ENCODE measurements at regions not wholly inside any gene's neighbourhood (a gene's known extent, or its start where the extent isn't known, plus 50 kb on each side); places are given as distances from the start of the nearest gene placed in this dataset.

GRCh38 chr3:152662157-152662556 is 172.8 kb upstream of the P2RY1 start:
- H3K36me3 ChIP-seq (ENCODE audit: insufficient read depth, insufficient read length, low read length), result no peaks in the 10 kb centered on the region
- no peaks in the 10 kb centered on the region for H3K4me1 ChIP-seq (ENCODE audit: insufficient read depth, insufficient read length)
- H3K9ac ChIP-seq (ENCODE audit: insufficient read length, low read depth), result no peak overlapping the region
- no peak for DNase-seq (ENCODE audit: low read depth, low spot score)
- peaks cover 45% of the 10 kb centered on the region for H3K9me3 ChIP-seq (ENCODE audit: insufficient read depth, low read length)
- H3K4me3 ChIP-seq (ENCODE audit: insufficient read length, low read depth), result no peak overlapping the region
- TF ChIP-seq YY1 (IDR thresholded peaks at IDR 0.05; ENCODE audit: insufficient read depth, insufficient read length) (no peak), SUZ12 (IDR thresholded peaks at IDR 0.05; ENCODE audit: extremely low read depth, insufficient read depth, insufficient read length) (no peak), ZNF274 (IDR thresholded peaks at IDR 0.05; ENCODE audit: low read depth, low read length) (no peak)
- no peaks in the 10 kb centered on the region for H3K27me3 ChIP-seq (ENCODE audit: insufficient read depth, insufficient read length)

GRCh38 chr3:152664766-152665165 is 170.2 kb upstream of the P2RY1 start:
- no peaks in the 10 kb centered on the region for H3K4me1 ChIP-seq (ENCODE audit: insufficient read depth, insufficient read length)

DNA sequence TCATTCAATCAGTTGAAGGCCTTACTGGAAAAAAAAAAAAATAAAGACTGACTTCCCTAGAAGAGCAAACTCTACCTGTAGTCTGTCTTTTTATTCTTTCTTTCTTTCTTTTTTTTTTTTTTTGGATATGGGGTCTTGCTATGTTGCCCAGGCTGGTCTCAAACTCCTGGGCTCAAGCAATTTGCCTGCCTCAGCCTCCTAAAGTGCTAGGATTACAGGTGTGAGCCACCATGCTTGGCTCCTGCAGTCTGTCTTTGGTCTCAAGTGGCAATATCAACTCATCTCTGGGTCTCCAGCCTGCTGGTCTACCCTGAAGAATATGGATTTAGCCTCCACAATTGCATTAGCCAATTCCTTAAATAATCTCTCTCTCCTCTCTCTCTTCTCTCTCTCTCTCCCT is 167.7 kb upstream of the P2RY1 start:
- no peaks in the 10 kb centered on the region for H3K4me1 ChIP-seq (ENCODE audit: insufficient read depth, insufficient read length)
- no peak overlapping the region for H3K4me3 ChIP-seq (ENCODE audit: insufficient read length, low read depth)
- H3K27me3 ChIP-seq (ENCODE audit: insufficient read depth, insufficient read length), result no peaks in the 10 kb centered on the region
- H3K36me3 ChIP-seq (ENCODE audit: insufficient read depth, insufficient read length, low read length), result no peaks in the 10 kb centered on the region
- DNase-seq (ENCODE audit: low read depth, low spot score), result no peak
- no peak for TF ChIP-seq YY1 (IDR thresholded peaks at IDR 0.05; ENCODE audit: insufficient read depth, insufficient read length)
- TF ChIP-seq ZNF274 (IDR thresholded peaks at IDR 0.05; ENCODE audit: low read depth, low read length), result no peak
- no peak for TF ChIP-seq SUZ12 (IDR thresholded peaks at IDR 0.05; ENCODE audit: extremely low read depth, insufficient read depth, insufficient read length)
- H3K9ac ChIP-seq (ENCODE audit: insufficient read length, low read depth), result no peak overlapping the region
- peaks cover 9% of the 10 kb centered on the region for H3K9me3 ChIP-seq (ENCODE audit: insufficient read depth, low read length)

More at GRCh38 chr3:152664766-152665165, 170.2 kb upstream of the P2RY1 start:
- TF ChIP-seq ZNF274 (IDR thresholded peaks at IDR 0.05; ENCODE audit: low read depth, low read length), result no peak
- no peak for TF ChIP-seq SUZ12 (IDR thresholded peaks at IDR 0.05; ENCODE audit: extremely low read depth, insufficient read depth, insufficient read length)
- no peak for TF ChIP-seq YY1 (IDR thresholded peaks at IDR 0.05; ENCODE audit: insufficient read depth, insufficient read length)
- no peaks in the 10 kb centered on the region for H3K27me3 ChIP-seq (ENCODE audit: insufficient read depth, insufficient read length)
- peaks cover 33% of the 10 kb centered on the region for H3K9me3 ChIP-seq (ENCODE audit: insufficient read depth, low read length)
- no peaks in the 10 kb centered on the region for H3K36me3 ChIP-seq (ENCODE audit: insufficient read depth, insufficient read length, low read length)
- H3K4me3 ChIP-seq (ENCODE audit: insufficient read length, low read depth), result no peak overlapping the region
- no peak for DNase-seq (ENCODE audit: low read depth, low spot score)
- H3K9ac ChIP-seq (ENCODE audit: insufficient read length, low read depth), result no peak overlapping the region

GRCh38 chr3:152669560-152669959 is 165.4 kb upstream of the P2RY1 start:
- TF ChIP-seq SUZ12 (IDR thresholded peaks at IDR 0.05; ENCODE audit: extremely low read depth, insufficient read depth, insufficient read length), result no peak
- no peak for TF ChIP-seq YY1 (IDR thresholded peaks at IDR 0.05; ENCODE audit: insufficient read depth, insufficient read length)
- TF ChIP-seq ZNF274 (IDR thresholded peaks at IDR 0.05; ENCODE audit: low read depth, low read length), result no peak
- Histone ChIP-seq H3K4me3 (ENCODE audit: insufficient read length, low read depth) (no peak overlapping the region), H3K4me1 (ENCODE audit: insufficient read depth, insufficient read length) (no peaks in the 10 kb centered on the region), H3K9me3 (ENCODE audit: insufficient read depth, low read length) (no peaks in the 10 kb centered on the region), H3K36me3 (ENCODE audit: insufficient read depth, insufficient read length, low read length) (no peaks in the 10 kb centered on the region), H3K27me3 (ENCODE audit: insufficient read depth, insufficient read length) (no peaks in the 10 kb centered on the region), H3K9ac (ENCODE audit: insufficient read length, low read depth) (no peak overlapping the region)
- DNase-seq (ENCODE audit: low read depth, low spot score), result no peak

DNA sequence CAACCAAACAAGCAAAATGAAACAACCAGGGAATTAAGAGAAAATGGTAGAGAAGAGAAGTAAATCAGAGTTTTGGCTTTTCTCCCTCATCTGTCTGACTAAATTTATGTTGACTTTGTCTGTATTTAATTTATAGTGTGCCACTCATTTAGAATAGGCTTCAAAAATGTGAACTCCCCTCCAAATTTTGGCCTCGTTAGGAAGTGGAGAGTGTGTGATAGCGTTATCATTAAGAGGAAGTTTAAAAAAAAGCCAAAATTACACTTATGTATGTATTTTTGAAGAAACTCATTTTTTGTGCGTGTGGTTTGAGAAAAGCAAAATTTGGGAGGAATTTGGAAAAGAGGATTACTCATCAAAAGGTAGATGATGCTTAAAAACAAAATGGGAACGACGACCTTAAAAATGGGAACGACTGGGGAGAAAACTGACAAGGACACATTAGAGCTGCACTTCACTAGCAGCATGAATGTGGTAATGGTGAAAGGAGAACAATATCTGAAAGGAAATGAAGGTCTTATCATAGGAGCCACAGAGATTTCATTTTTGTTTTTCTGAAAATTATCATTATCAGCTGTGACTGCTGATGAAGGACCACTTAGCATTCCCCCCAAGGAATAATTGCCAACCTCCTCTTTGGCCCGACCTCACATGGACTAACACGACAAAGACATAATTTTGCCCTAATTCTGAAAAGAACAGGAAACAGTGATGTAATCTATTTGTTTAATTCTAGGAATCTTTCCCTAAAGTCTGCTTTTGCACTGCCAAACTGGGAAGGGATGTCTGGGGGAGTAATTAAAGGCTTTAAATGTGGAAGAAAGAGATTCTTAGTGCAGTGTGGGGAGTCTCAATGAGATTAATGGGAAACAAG is 163.2 kb upstream of the P2RY1 start:
- no peak for DNase-seq (ENCODE audit: low read depth, low spot score)
- no peaks in the 10 kb centered on the region for H3K27me3 ChIP-seq (ENCODE audit: insufficient read depth, insufficient read length)
- no peak overlapping the region for H3K9ac ChIP-seq (ENCODE audit: insufficient read length, low read depth)
- TF ChIP-seq ZNF274 (IDR thresholded peaks at IDR 0.05; ENCODE audit: low read depth, low read length), result no peak
- no peak for TF ChIP-seq YY1 (IDR thresholded peaks at IDR 0.05; ENCODE audit: insufficient read depth, insufficient read length)
- no peak for TF ChIP-seq SUZ12 (IDR thresholded peaks at IDR 0.05; ENCODE audit: extremely low read depth, insufficient read depth, insufficient read length)
- no peaks in the 10 kb centered on the region for H3K36me3 ChIP-seq (ENCODE audit: insufficient read depth, insufficient read length, low read length)
- no peaks in the 10 kb centered on the region for H3K9me3 ChIP-seq (ENCODE audit: insufficient read depth, low read length)
- H3K4me3 ChIP-seq (ENCODE audit: insufficient read length, low read depth), result no peak overlapping the region
- no peaks in the 10 kb centered on the region for H3K4me1 ChIP-seq (ENCODE audit: insufficient read depth, insufficient read length)

- TF ChIP-seq ZNF274 (IDR thresholded peaks at IDR 0.05; ENCODE audit: low read depth, low read length) (no peak), SUZ12 (IDR thresholded peaks at IDR 0.05; ENCODE audit: extremely low read depth, insufficient read depth, insufficient read length) (no peak), YY1 (IDR thresholded peaks at IDR 0.05; ENCODE audit: insufficient read depth, insufficient read length) (no peak)
- DNase-seq (ENCODE audit: low read depth, low spot score), result no peak
These were observed 162.6 kb upstream of the P2RY1 start for GRCh38 chr3:152672320-152672649.

DNA sequence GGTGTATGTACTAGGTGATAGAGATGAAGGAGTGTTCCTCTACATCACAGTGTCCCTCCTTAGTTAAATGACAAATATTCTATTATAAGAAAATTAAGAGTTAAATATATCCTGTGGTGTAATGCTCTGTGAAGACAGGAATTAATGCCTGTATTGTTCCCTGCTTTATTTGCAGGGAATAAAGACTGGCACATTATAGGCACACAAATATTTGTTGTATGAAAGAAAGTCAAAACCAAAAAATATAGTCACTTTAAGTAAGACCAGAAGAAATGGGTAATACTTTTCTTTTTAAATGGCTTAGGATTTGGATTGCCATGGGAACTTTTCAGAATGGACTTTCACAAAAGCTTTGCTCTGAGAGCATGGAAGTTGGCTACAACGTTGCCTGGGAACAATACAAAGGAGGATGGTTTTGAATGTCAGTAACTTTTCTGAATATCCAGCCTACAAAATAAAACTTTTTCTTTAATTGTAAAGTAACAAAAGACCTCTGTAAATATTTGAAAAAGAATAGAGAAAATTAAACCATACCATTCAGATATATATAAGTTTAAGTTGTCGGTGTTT is 158.0 kb upstream of the P2RY1 start:
- H3K9ac ChIP-seq (ENCODE audit: insufficient read length, low read depth), result no peak overlapping the region
- H3K9me3 ChIP-seq (ENCODE audit: insufficient read depth, low read length), result no peaks in the 10 kb centered on the region
- no peak overlapping the region for H3K4me3 ChIP-seq (ENCODE audit: insufficient read length, low read depth)
- DNase-seq (ENCODE audit: low read depth, low spot score), result no peak
- H3K36me3 ChIP-seq (ENCODE audit: insufficient read depth, insufficient read length, low read length), result no peaks in the 10 kb centered on the region
- TF ChIP-seq ZNF274 (IDR thresholded peaks at IDR 0.05; ENCODE audit: low read depth, low read length) (no peak), SUZ12 (IDR thresholded peaks at IDR 0.05; ENCODE audit: extremely low read depth, insufficient read depth, insufficient read length) (no peak), YY1 (IDR thresholded peaks at IDR 0.05; ENCODE audit: insufficient read depth, insufficient read length) (no peak)
- no peaks in the 10 kb centered on the region for H3K4me1 ChIP-seq (ENCODE audit: insufficient read depth, insufficient read length)
- no peaks in the 10 kb centered on the region for H3K27me3 ChIP-seq (ENCODE audit: insufficient read depth, insufficient read length)

More at GRCh38 chr3:152672320-152672649, 162.6 kb upstream of the P2RY1 start:
- Histone ChIP-seq H3K4me1 (ENCODE audit: insufficient read depth, insufficient read length) (no peaks in the 10 kb centered on the region), H3K27me3 (ENCODE audit: insufficient read depth, insufficient read length) (no peaks in the 10 kb centered on the region), H3K36me3 (ENCODE audit: insufficient read depth, insufficient read length, low read length) (no peaks in the 10 kb centered on the region), H3K9me3 (ENCODE audit: insufficient read depth, low read length) (no peaks in the 10 kb centered on the region), H3K4me3 (ENCODE audit: insufficient read length, low read depth) (no peak overlapping the region), H3K9ac (ENCODE audit: insufficient read length, low read depth) (no peak overlapping the region)
